ENCODE measurements at regions not wholly inside any gene's neighbourhood (a gene's known extent, or its start where the extent isn't known, plus 50 kb on each side); places are given as distances from the start of the nearest gene placed in this dataset.

DNA sequence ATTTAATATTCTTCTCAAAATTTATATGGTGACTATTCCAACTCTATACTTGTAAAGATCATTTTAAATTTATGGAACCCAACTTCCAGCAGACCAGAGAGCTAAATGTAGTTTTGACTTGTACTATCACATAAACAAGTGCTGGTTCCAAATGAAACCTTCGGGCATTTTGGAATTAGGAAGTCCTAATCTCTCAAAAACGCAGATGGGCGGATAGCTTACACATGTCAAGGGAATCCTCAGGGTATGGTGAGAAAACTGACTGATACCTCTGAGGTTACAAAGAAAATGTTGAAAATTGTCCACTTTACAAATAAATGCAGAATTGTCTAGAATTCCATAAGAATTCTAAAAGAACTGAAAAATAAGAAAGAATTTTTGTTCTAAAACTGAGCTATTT, 224.1 kb downstream of the SS18 start:
- Mint-ChIP-seq H3K4me1 (ENCODE audit: low read depth, unreplicated experiment) (no peaks in the 10 kb centered on the region), H3K27ac (ENCODE audit: unreplicated experiment) (no peak overlapping the region), H3K27me3 (ENCODE audit: unreplicated experiment) (no peaks in the 10 kb centered on the region), H3K36me3 (ENCODE audit: unreplicated experiment) (no peaks in the 10 kb centered on the region), H3K9me3 (ENCODE audit: unreplicated experiment) (peaks cover 2% of the 10 kb centered on the region), H3K4me3 (ENCODE audit: unreplicated experiment) (no peak overlapping the region)
- TF ChIP-seq, protein P1, sequence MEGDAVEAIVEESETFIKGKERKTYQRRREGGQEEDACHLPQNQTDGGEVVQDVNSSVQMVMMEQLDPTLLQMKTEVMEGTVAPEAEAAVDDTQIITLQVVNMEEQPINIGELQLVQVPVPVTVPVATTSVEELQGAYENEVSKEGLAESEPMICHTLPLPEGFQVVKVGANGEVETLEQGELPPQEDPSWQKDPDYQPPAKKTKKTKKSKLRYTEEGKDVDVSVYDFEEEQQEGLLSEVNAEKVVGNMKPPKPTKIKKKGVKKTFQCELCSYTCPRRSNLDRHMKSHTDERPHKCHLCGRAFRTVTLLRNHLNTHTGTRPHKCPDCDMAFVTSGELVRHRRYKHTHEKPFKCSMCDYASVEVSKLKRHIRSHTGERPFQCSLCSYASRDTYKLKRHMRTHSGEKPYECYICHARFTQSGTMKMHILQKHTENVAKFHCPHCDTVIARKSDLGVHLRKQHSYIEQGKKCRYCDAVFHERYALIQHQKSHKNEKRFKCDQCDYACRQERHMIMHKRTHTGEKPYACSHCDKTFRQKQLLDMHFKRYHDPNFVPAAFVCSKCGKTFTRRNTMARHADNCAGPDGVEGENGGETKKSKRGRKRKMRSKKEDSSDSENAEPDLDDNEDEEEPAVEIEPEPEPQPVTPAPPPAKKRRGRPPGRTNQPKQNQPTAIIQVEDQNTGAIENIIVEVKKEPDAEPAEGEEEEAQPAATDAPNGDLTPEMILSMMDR (IDR thresholded peaks at IDR 0.05; ENCODE audit: partially characterized antibody, unreplicated experiment), result no peak
- DNase-seq, result no peak

DNA sequence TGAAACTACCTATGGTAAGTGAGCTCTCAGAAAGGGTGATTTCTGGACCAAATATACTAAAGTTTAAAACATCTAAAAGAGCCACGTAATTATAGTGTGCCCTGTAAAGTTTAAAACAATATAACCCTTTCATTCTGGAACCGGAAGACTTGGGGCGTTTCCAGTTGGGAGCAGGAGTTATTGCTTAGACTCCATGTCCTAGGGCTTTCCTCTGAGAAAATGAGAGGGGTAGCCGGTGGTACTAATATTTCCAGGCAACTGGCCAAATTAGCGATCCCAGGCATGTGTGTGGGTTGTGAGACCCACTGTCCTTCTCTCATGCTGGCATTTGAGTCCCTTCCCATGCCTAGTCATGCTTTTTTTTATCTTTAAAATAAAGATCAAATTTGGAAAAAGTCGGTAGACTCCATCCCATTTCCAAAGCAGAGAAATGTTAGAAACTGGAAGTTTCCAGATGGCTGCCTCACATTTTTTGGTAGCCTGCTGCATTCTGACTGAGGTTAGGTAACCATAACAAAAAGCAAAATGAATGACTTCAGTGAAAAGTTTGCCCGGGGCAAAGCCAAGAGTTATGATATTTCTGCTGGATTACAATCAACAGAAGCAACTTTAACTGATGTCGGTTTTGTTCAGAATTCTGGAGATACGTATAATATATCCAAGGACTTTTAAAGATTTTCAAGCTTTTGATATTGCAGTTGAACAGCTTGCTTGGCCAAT, 227.4 kb downstream of the SS18 start:
- DNase-seq, result no peak
- H3K4me3 Mint-ChIP-seq (ENCODE audit: unreplicated experiment), result no peak overlapping the region
- no peaks in the 10 kb centered on the region for H3K27me3 Mint-ChIP-seq (ENCODE audit: unreplicated experiment)
- TF ChIP-seq, protein P1 (IDR thresholded peaks at IDR 0.05; ENCODE audit: partially characterized antibody, unreplicated experiment), result no peak
- H3K4me1 Mint-ChIP-seq (ENCODE audit: low read depth, unreplicated experiment), result no peaks in the 10 kb centered on the region
- H3K9me3 Mint-ChIP-seq (ENCODE audit: unreplicated experiment), result no peaks in the 10 kb centered on the region
- H3K36me3 Mint-ChIP-seq (ENCODE audit: unreplicated experiment), result no peaks in the 10 kb centered on the region
- no peak overlapping the region for H3K27ac Mint-ChIP-seq (ENCODE audit: unreplicated experiment)

DNA sequence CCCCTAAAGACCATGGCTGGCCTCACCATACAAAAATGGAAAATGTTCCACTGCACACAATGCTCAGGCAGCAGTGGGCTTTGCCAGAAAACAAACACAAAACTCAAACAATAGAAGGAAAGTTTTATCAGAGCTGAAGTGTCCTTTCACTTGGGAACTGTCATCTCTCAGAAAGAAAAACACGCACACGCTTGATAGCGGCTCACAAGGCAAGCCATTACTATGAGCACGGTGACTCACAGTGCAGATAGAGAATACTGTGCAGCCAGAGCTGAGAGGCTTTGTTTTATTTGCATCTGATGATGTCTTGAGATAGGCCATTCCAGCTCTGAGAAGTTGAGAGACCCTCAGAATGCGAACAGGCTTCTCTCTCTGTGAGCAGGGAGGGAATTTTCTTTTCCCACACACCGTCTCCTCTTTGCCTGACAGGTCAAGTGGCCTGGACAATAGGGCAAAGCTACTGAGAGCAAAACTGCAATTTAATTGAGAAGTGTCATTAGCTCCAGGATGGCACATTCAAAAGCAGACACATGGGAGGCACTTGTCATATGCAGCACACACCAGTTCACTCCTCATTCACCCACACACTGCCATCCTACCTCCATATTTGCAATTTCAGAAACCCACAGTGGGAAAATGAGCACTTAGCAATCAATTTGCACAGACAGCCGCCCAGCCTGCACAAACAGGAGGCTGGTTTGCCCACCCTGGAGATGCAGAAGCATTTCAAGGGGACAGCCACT, 236.6 kb downstream of the SS18 start:
- Mint-ChIP-seq H3K36me3 (ENCODE audit: unreplicated experiment) (no peaks in the 10 kb centered on the region), H3K27me3 (ENCODE audit: unreplicated experiment) (no peaks in the 10 kb centered on the region), H3K27ac (ENCODE audit: unreplicated experiment) (no peak overlapping the region), H3K9me3 (ENCODE audit: unreplicated experiment) (peaks cover 1% of the 10 kb centered on the region), H3K4me1 (ENCODE audit: low read depth, unreplicated experiment) (no peaks in the 10 kb centered on the region), H3K4me3 (ENCODE audit: unreplicated experiment) (no peak overlapping the region)
- DNase-seq, result no peak
- TF ChIP-seq, protein P1 (IDR thresholded peaks at IDR 0.05; ENCODE audit: partially characterized antibody, unreplicated experiment), result no peak

DNA sequence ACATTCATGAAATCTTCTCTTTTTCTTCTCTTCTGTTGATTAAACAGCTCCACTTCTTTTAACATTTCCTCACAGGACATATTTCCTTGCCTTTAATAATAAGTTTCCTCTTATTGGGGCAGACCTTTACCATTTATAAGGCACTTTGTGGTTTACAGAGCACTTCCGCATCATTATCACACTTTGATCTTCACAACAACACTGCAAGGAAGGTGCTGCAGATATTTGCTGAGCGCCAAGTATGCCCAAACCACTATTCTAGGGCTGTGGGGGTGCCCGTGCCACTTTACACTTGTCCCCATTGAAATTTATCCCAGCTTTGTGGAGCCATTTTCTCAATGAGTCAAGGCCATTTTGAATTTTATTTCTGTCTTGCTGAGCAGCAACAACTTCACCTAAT, 246.6 kb downstream of the SS18 start:
- Mint-ChIP-seq H3K9me3 (ENCODE audit: unreplicated experiment) (no peaks in the 10 kb centered on the region), H3K27ac (ENCODE audit: unreplicated experiment) (no peak overlapping the region), H3K4me1 (ENCODE audit: low read depth, unreplicated experiment) (peaks cover 2% of the 10 kb centered on the region), H3K27me3 (ENCODE audit: unreplicated experiment) (no peaks in the 10 kb centered on the region), H3K36me3 (ENCODE audit: unreplicated experiment) (no peaks in the 10 kb centered on the region), H3K4me3 (ENCODE audit: unreplicated experiment) (no peak overlapping the region)
- TF ChIP-seq, protein P1 (IDR thresholded peaks at IDR 0.05; ENCODE audit: partially characterized antibody, unreplicated experiment), result no peak
- DNase-seq, result no peak

DNA sequence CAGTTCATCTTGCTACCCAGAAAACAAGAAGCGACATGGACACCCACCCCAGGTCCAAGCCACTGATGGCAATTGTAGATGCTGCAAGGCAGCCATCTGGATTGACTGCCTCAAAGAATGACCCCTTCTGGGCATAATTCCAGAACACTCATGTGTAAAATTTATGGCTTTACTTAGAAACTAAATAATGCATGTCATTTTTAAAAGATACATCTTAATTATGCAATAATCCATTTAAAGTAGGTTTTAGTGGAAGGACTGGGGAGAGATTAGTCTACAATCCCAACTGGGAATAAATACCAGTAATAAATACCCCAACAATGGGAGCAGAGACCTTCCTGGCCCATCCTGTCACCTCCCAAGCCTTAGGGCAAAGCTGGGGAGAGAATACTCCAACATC, 247.7 kb downstream of the SS18 start:
- no peak for DNase-seq
- TF ChIP-seq, protein P1 (IDR thresholded peaks at IDR 0.05; ENCODE audit: partially characterized antibody, unreplicated experiment), result no peak
- no peaks in the 10 kb centered on the region for H3K9me3 Mint-ChIP-seq (ENCODE audit: unreplicated experiment)

More for the DNA sequence above, 247.7 kb downstream of the SS18 start:
- H3K27me3 Mint-ChIP-seq (ENCODE audit: unreplicated experiment), result peaks cover 2% of the 10 kb centered on the region
- no peak overlapping the region for H3K27ac Mint-ChIP-seq (ENCODE audit: unreplicated experiment)
- no peak overlapping the region for H3K4me3 Mint-ChIP-seq (ENCODE audit: unreplicated experiment)
- peaks cover 2% of the 10 kb centered on the region for H3K4me1 Mint-ChIP-seq (ENCODE audit: low read depth, unreplicated experiment)
- H3K36me3 Mint-ChIP-seq (ENCODE audit: unreplicated experiment), result no peaks in the 10 kb centered on the region

Measured in glutamatergic neuron (in vitro differentiated cells).